ENCODE measurements at regions not wholly inside any gene's neighbourhood (a gene's known extent, or its start where the extent isn't known, plus 50 kb on each side); places are given as distances from the start of the nearest gene placed in this dataset.
A peak's percentile ranks its signal among the peaks of the same experiment; 100 is the strongest.

- DNase-seq, result no peak
Observed at GRCh38 chr5:54671681-54672080, 154.1 kb downstream of the SNX18 start.

DNA sequence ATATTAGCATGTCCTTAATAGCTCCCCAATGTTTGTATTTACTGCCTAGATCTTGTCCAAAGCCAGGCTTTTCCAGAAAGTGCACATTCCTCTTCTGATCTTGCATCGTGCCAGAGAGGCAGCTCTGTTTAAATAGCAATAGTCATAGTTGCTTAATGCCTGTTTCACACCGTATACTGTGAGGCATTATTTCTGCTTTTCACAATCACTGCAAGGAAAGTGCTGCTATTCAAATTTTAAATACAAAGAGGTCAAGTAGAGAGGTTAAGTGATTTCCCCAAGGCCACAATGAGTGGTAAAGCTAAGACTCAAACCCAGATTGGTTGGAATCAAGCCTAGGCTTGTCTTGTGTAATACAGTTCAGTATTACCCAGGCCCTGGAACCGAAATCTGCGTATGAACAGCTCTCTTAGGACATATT is 153.6 kb downstream of the SNX18 start:
- DNase-seq, result no peak

GRCh38 chr5:54670281-54670680 is 152.7 kb downstream of the SNX18 start:
- no peak for DNase-seq

- DNase-seq, result no peak
Observed at GRCh38 chr5:54669845-54670244, 152.3 kb downstream of the SNX18 start.

DNA sequence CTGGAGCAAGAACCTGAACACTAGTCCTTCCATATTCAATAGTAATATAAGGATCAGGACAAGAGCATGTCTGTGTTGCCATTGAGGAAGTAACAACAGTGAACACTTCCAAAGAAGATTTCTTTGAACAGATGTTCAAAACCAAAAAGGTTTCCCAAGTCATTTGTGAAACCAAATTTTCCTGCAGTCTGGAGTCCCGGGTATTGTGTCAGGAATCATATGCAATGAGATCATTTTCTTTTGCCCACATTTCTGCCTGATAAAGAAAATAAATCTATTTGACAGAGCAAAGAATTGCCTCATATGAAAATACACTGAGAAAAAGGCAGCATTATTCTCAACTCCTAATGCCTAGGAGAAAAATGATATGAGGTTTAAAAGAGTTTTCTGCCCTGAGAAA is 151.7 kb downstream of the SNX18 start:
- DNase-seq, result no peak

- DNase-seq, result no peak
Observed at GRCh38 chr5:54668096-54668495, 150.5 kb downstream of the SNX18 start.

DNA sequence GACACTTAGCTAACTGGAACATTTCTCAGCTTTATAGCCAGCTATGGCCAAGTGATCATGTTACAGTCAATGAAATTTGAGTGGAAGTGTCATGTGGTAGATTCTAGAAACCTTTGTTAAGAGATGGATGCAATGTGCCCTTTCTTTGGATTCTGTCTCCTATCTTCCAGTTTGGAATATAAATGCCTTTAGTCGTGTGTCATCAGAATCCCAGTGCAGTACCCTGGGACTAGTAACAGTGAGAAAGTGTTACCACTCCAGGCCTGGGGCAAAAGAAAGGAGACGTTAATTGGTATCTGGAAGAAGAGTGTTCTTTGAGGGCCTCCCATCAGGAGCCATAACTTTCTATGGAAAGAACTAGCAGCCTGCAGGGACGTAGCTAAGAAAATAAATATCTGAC is 149.6 kb downstream of the SNX18 start:
- DNase-seq, result no peak

- no peak for DNase-seq
Observed at GRCh38 chr5:54663866-54664265, 146.3 kb downstream of the SNX18 start.

GRCh38 chr5:54661111-54661510 is 143.6 kb downstream of the SNX18 start:
- no peak for DNase-seq

- DNase-seq, result no peak
Observed at GRCh38 chr5:54659700-54660131, 142.2 kb downstream of the SNX18 start.

- no peak for DNase-seq
Observed at GRCh38 chr5:54658010-54658409, 140.5 kb downstream of the SNX18 start.

DNA sequence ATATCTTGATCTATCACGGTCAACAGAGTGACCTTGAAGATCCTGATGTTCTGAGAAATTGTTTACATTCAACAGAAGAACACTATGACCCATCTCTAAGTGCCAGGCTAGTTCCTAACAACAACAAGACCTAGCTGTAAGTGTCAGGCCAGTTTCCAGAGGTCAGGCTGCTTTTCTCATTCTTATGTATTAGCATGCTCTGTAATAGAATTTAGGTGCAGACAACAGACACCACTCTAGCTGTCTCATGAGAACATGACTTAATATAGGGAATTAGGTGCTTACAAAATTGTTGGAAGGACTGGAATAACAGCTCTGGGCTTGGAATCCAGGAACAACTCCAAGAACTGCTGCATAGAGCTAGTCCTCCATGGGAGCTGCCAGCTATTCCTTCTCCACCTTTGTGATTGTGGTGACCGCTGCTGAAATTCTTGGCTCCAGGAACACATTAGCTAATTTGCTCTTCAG is 138.7 kb downstream of the SNX18 start:
- DNase-seq, result no peak

GRCh38 chr5:54655761-54656160 is 138.2 kb downstream of the SNX18 start:
- no peak for DNase-seq

DNA sequence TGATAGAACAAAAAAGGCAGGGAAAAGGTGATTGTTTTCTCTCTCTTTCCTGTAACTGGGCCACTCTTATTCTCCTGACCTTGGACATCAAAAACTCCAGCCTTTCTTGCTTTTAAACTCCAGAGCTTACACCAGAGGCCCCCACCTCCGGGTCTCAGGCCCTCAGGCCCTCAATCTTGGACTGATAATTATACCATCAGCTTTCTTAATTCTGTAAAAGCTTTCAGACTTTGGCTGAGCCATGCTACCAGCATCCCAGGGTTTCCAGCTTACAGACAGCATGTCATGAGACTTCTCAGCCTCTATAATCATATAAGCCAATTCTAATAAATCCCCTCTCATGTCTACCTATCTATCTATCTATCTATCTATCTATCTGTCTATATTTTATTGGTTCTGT is 137.7 kb downstream of the SNX18 start:
- no peak for DNase-seq

DNA sequence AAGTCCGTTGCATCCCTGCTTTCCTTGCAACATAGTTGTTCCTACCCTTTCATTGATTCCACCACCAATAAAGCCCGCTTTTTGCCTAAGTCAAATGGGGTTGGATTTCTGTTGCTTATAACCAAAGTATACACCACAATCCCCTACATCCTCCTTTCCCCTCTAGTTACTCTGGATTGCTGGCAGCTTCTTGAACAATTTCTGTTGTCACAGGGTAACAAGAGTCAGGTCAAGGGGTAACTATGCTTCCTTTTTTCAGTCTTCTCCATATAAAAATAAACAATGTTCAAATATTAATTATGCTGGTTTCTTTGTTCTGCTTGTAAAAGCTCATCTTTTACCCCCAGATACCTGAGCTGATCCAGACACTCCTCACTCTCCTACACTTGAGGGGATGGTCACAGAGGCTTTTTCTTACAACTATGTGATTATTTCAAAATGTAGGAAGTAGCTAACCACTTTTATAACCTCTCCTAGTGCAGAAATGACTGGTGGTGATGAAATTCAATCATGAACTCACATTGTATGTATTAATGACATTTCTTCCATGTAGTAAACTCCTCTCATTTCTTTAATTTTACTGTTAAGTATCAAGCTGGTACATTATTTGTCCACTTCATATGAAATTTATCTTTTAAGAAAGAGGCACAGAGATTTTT is 136.5 kb downstream of the SNX18 start:
- no peak for DNase-seq

DNA sequence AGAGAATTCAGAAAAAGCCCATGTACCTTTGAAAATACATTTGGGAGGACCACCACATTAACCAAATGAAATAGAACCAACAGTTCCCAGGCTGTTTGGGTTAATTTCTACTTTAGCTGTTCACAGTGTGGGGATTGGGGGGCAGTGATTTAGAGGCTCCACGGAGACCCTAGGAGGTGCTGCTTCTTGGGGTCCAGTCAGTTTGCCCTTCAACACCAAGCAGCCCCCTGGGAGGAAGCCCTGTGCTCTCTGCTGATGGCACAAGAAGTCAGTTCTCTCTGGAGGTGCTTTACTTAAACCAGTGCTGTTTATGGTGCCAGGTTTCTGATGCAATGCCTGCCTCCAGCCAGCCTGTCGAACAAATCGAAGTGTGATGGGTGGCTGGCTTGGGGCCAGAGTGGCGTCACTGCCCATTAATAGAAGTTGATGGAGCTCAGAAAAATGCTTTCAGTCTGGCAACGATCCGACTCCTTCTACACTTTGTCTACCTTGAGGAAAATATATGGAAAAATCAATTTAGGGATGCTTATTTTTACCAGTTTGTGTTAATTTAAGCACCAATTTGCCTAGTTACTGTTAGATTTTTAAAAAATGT is 134.0 kb downstream of the SNX18 start:
- no peak for DNase-seq

GRCh38 chr5:54649041-54649504 is 131.5 kb downstream of the SNX18 start:
- DNase-seq, result no peak

- peak; percentile 52 for DNase-seq
Observed at GRCh38 chr5:54646356-54647101, 129.0 kb downstream of the SNX18 start.

DNA sequence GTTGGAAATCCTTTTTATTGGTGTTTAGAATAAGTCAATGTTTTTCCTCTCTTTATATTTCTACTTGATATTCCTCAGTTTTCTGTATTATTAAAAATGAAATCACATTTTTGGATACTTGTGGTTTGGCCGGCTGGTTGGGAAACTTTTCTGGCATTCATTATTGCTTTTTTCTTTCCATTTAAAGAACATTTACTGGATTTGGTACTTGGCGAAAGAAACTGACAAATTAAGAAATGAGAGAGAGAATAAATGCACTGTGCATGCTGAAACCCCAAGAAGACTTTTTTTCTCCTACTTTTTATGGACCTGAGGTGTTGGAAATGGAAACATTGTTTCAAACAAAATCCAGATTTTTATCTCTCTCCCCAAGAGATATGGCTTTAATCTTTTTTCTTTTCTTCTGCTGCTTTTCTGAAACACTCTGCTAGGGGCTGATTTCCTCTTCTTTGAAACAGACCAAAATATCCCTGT is 128.4 kb downstream of the SNX18 start:
- no peak for DNase-seq

DNA sequence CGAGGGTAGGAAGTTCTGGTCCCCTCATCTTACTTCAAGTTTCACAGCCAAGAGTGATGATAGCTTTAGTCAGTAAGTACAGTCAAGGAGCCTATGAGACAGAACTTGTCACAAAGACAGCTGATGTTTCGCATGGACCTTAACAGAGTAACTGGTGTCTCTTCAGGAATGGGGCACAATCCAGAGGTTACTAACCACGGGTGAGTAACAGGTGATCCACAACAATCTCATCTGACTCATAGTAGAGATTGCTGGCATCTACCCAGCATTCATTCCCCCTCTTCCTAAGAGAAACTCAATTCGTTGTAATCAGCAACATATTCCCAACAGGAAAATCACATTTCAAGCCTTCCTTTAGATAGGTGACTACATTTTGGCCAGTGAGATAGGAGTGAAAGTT is 126.7 kb downstream of the SNX18 start:
- DNase-seq, result no peak

- DNase-seq, result no peak
Observed at GRCh38 chr5:54643685-54644106, 126.1 kb downstream of the SNX18 start.

DNA sequence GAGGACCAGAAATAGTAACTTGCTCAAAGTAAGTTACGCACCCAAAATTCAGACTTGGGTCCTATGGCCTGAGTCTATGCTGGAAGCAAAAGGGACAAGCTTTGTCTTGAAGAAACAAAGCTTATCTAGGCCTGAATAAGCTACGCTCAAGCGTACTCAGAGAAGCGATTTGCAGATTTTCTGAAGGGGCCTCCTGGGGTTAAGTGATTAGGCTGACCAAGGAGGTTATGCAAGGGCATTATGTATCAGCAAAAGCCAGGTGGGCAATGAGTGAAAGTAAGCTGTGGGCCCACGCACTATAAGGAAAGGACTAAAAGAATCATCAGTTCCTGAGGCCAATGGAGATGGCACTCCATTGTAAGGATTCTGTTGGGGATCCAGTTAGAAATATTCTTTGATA is 122.1 kb downstream of the SNX18 start:
- DNase-seq, result no peak

- DNase-seq, result no peak
Observed at GRCh38 chr5:54638106-54638505, 120.5 kb downstream of the SNX18 start.

GRCh38 chr5:54637654-54638053 is 120.1 kb downstream of the SNX18 start:
- DNase-seq, result no peak
